Mammary epithelial cell (primary cell): ENCODE measurements at regions not wholly inside any gene's neighbourhood (a gene's known extent, or its start where the extent isn't known, plus 50 kb on each side); places are given as distances from the start of the nearest gene placed in this dataset.

ENCODE experiments used
- EZH2 ChIP-seq: IDR thresholded peaks from 2 replicates; pipeline ENCODE4 v1.6.1; 2012; ENCODE audit warnings: low read length, inconsistent platforms, borderline replicate concordance
- TF ChIP-seq, protein P1 (sequence below), 2 donors: IDR thresholded peaks in 1 of 2; conservative IDR thresholded peaks in 1 of 2; 2 replicates each; pipeline ENCODE4 v1.5.1; 2011 to 2012; ENCODE audit warnings: inconsistent platforms in 2 of 2, low read length in 2 of 2, mild to moderate bottlenecking in 2 of 2, control low read depth in 1 of 2, low read depth in 1 of 2; ENCODE audit not compliant: insufficient read depth in 1 of 2; ENCODE audit errors: extremely low read depth in 1 of 2

DNA sequence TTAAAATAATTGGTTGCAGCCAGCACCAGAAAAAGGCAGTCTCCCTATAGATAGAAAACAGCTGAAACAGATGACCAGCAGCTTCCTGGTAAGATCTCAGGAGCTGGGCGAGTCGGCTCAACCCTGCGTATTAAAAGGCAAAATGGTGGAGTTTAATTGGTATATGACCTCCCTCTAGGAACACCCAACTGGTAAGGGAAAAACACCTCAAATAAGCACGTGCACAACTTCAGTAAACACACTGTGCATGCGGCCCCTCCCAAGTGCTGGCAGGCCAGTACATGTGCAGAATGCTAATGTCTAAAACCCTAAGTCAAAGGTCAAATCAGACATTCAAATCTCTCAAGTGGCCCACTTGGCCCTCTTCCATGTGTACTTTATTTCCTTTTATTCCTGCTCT is 103.2 kb upstream of the PDE5A start:
- TF ChIP-seq, protein P1, sequence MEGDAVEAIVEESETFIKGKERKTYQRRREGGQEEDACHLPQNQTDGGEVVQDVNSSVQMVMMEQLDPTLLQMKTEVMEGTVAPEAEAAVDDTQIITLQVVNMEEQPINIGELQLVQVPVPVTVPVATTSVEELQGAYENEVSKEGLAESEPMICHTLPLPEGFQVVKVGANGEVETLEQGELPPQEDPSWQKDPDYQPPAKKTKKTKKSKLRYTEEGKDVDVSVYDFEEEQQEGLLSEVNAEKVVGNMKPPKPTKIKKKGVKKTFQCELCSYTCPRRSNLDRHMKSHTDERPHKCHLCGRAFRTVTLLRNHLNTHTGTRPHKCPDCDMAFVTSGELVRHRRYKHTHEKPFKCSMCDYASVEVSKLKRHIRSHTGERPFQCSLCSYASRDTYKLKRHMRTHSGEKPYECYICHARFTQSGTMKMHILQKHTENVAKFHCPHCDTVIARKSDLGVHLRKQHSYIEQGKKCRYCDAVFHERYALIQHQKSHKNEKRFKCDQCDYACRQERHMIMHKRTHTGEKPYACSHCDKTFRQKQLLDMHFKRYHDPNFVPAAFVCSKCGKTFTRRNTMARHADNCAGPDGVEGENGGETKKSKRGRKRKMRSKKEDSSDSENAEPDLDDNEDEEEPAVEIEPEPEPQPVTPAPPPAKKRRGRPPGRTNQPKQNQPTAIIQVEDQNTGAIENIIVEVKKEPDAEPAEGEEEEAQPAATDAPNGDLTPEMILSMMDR (conservative IDR thresholded peaks at IDR 0.05 in 1 of 2, IDR thresholded peaks at IDR 0.05 in 1 of 2; ENCODE audit: extremely low read depth in 1 of 2, insufficient read depth in 1 of 2, low read depth in 1 of 2, low read length in 2 of 2): no peak
- no peak for TF ChIP-seq EZH2
